Neural progenitor cell (in vitro differentiated cells): ENCODE measurements at regions not wholly inside any gene's neighbourhood (a gene's known extent, or its start where the extent isn't known, plus 50 kb on each side); places are given as distances from the start of the nearest gene placed in this dataset.

ENCODE experiments used
- CTCF ChIP-seq: fragments of 200-600 bp; sonication (generic); IDR thresholded peaks from 2 replicates; pipeline ENCODE4 v1.5.1; 2017; ENCODE audit warnings: antibody characterized with exemption, mild to moderate bottlenecking
- EZH2phosphoT487 ChIP-seq: fragments of 200-600 bp; sonication (generic); IDR thresholded peaks from 2 replicates; pipeline ENCODE4 v1.6.1; 2017; ENCODE audit warnings: antibody characterized with exemption

GRCh38 chr1:190000365-190000872, 477.2 kb downstream of the BRINP3 start:
- no peak for TF ChIP-seq CTCF
- no peak for TF ChIP-seq EZH2phosphoT487
